Suppressor macrophage treated with lipopolysaccharide for 4 hours (primary cell): ENCODE measurements at regions not wholly inside any gene's neighbourhood (a gene's known extent, or its start where the extent isn't known, plus 50 kb on each side); places are given as distances from the start of the nearest gene placed in this dataset.
"Not testable (repeated sequence)": the region's sequence is repeated elsewhere in the genome, so short reads cannot be mapped to it uniquely, and the experiment has no call there.

Experiments used
- DNase-seq: peaks from one replicate; pipeline ENCODE4 v3.0.0-alpha.2; 2020

DNA sequence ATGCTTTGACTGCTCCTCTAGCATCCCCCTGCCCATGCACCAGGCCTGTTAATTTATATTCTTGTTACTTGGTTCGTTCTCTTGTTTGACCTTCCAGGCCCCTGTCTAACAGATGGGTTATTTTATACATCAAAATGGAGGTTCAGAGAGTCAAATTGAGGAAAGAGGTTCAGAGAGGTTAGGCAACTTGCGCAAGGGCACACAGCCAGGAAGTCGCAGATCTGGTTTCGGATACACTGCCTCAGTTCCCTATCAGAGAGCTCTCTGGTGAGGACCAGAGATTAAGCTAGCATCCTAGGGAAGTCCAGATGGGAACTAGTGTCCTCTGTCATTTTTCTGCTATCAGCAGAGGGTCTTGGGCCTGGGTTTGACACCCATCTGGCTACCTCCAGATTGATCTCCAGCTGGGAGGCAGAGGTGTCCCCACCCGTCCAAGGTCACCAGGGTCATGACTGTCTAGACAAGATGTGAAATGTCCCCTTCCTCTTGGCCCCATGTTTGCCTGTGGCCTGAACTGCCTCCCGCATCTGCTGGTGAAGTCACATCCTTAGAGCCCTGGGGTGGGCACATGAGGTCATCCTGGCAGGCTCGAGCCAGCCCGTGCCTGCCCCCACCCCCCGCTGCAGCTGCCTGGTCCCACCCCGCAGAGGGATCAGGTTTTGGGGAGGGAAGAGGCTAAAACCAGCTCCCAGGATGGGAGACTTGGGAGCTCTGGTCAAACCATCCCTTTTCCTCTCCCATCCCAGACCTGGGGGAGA, 84.3 kb upstream of the NCOR2 start:
- DNase-seq, result peak; percentile 48

DNA sequence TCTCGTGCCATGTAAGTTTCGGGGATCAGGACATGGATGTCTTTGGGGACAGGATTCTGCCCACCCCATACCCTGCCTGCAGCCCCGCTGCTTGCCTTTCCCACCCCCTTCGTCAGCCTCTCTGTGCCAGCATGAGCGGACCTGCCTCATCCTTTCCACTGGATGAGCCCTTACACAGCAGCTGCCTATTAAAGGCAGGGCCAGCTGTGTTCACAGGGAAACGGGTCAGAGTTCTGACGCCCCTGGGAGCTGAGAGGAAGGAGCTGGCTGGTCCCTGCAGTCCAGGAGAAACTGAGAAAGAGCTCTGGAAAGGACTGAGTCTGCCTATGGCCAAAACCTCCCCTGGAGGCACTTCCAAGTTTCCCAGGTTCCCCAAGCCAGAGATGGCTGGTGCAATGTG, 83.5 kb upstream of the NCOR2 start:
- no peak for DNase-seq

DNA sequence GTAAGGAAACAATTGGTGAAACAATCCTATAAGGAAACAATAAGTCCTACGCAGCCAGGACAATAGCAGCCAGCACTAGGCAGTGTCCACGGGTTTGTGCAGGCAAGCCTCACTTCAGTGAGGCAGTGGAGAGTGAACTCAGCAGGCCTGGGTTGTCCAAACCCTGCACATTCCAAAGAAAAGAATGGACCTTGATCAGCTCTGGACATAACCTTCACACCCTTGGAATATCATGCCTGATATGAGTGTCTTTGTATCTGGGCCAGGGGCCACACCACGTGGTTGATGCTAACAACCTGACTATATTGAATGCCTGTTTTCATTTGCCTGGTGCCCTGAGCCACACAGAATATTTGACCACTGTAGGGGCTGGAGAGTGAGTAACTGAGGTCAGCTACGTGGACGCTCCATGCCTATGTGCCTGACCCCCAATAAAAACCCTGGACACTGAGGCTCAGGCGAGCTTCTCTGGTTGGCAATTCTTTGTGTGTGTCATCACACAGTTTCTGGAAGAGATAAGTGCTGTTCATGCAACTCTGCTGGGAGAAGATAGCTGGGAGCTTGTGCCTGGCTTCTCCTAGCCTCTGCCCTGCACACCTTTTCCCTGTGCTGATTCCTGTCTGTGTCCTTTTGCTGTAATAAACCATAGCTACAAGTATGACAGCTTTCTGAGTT, 81.4 kb upstream of the NCOR2 start:
- DNase-seq, result no peak

DNA sequence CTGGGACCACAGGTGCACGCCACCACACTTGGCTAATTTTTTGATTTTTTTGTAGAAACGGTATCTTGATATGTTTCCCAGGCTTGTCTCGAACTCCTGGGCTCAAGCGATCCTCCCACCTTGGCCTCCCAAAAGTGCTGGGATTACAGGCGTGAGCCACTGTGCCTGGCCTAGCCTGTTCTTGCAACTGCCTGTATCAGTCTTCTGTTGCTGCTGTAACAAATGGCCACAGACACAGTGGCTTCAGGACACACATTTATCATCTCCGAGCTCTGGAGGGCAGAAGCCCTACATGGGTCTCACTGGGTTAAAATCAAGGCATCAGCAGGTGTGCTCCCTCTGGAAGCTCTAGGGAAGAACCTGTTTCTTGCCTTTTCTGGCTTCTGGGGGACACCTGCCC, 79.9 kb upstream of the NCOR2 start:
- no peak for DNase-seq

DNA sequence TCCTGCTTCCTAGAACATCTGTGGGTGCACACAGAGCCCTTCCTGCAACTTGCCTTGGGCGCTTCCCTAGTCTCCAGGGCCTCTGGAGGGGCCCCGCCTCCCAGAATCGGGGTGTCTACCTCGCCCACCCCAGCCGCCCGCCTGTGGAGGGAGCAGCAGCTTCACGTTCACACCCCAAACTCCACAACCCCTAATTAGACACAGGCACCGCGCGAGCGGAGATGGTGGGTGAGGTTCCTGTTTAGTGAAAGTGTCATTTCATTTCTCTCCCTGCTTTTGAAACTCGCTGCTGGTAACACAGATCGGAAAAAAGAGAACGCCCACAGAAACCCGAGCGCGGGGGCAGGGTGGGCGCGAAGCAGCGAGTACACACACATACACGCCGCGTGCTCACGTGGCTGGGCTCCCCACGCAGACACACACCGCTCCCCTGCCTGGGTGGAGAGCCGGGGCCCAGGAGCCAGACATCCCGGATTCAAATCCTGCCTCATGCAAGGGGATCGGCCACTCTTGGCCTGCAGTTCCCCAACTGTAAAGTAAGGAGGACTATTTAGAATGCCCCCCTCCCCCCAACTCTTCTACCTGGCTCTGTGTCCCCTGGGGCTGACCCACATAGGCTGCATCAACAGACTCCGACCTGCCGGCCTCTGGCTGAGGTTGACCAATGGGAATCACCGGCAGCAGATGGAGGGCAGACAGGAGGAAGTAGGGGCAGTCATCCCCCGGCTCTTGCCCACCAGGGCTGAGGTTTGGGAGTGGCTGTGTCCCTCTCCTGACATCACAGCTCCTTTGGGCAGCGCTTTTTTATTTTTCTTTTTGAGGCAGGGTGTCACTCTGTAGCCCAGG, 79.2 kb upstream of the NCOR2 start:
- DNase-seq, result peak; percentile 78

DNA sequence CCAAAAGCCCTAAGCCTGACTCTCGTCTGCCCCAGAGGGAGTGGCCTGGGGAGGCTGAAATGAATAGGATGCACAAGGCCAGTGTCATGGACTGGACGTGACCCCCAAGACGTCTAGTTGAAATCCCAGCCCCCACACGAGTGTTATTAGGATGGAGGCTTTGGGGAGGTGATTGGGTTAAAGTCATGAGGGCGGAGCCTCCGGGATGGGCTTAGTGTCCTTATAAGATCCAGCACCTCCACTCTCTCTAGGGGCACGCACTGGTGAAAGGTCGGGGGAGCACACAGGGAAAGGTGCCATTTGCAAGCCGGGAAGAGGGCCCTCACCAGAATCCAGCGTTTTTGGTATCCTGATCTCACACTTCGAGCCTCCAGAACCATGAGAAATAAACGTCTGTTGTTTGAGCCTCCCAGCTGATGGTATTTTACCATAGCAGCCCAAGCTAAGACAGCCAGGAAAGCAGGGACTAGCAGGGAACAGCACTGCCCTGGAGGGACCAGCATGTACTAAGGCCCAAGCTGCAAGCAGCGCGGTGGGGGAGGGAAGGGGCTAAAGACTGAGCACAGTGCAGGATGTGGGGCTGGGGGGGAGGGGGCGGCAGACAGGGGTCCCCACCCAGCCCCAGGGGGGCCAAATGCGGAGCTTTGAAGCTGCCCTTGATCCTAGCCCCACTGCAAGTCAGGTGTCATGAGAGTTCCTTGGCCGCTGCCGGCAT, 78.3 kb upstream of the NCOR2 start:
- DNase-seq, result no peak

DNA sequence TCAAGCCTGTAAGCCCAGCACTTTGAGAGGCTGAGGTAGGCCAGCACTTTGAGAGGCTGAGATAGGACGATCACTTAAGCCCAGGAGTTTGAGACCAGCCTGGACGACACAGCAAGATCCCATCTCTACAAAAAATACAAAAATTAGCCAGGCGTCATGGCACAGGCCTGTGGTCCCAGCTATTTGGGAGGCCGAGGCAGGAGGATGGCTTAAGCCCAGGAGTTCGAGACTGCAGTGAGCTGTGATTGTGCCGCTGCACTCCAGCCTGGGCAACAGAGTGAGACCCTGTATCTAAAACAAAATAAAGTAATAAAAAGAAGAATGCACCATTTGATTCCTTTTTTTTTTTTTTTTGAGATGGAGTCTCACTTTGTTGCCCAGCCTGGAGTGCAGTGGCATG, 76.4 kb upstream of the NCOR2 start:
- not testable (repeated sequence) for DNase-seq

DNA sequence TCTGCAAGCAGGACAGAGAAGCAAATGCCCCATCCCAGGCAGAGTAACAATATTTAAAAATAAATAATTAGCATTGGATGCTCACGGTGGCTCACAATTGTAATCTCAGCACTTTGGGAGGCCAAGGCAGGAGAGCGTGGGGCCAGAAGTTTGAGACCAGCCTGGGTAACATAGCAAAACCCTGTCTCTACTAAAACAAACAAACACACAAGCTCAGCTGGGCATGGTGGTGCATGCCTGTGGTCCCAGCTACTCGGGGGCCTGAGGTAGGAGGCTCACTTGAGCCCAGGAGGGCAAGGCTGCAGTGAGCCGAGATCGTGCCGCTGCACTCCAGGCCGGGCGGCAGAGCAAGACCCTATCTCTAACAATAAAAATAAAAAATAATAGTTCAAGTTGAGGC, 74.7 kb upstream of the NCOR2 start:
- DNase-seq, result no peak

DNA sequence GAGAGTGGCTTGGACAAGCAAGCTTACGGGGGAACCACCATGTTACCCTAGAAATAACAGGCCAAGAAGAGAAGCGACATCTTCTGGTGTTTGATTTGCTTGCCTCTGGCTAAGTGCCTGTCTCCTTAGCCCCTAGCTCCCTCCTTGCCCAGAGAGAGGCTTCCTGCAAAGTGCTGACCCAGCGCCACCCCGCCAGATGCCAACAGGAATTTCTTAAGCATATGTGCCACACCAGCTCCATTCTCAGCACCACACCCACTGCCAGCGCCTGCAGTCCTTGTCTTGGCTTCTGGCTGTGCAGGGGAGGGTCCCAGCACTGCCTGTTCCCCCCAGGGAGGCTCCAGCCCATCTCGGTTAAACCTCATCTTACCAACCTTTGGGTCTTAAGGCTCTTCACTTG, 74.2 kb upstream of the NCOR2 start:
- DNase-seq, result no peak

DNA sequence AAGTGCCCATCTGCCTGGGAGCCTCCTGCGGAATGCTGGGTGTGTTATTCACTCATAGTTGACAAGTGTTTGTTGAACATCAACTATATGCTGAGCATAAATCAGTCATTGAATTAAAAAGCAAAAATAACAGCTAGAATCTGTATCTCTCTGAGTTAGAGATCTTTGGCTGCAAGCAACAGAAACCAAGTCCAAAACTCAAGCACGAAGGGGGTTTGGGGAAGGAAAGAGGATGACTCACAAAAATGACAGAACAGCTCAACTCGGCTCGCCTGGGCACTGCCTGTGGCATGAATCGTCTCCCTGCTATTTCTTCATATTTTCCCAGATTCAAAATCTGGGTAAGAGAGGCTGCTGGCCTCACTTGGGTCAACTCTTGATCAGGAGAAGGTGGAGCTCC, 72.6 kb upstream of the NCOR2 start:
- peak; percentile 92 for DNase-seq

DNA sequence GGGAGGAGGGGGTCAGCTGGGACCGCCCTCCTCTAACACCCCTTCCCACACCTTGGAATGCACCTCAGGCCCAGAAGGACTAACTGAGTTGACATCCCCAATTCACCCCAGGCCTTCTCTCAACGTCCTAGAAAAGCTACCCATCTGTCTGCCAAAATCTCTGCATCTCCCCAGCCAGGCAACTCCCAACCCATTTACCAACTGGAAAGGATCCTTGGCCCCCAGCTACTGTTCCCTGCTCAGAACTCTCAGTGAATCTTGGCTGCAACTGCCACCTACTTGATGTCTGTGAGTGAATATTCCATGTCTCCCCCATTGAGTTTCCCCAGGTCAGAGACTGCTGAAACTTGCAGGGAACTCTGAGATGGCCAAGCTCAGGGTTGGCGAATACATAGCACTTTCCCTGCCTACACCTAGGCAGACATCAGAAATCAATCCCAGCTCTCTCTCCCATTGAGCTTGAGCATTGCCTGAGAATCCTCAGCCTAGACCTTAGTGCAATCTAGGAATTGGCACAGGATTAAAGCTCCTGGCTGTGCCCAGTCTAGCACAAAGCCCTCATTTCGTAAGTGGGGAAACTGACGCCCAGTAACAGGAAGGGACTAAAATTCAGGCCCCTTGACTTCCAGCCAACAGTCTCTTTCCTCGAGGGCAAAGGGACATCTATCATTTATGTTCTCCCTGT, 71.9 kb upstream of the NCOR2 start:
- no peak for DNase-seq

DNA sequence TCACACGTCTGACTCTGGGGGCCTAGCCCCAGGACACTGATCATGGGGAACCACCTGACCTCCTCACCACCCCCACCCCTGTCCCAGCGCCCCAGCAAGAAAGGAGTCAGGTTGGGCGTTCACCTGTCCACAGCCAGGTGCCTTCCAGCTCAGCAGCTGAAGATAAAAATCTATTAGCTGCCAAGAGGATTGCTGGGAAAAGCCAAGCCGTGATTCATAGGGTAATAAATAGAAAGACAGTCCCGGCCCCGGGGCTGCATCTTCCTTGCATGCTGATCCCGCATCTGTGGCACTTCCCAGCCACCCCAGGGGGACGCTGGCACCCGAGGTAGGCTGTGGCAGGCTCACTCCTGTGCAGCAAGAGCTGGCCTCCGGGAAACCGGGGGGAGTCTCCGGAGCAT, 70.2 kb upstream of the NCOR2 start:
- DNase-seq, result no peak

DNA sequence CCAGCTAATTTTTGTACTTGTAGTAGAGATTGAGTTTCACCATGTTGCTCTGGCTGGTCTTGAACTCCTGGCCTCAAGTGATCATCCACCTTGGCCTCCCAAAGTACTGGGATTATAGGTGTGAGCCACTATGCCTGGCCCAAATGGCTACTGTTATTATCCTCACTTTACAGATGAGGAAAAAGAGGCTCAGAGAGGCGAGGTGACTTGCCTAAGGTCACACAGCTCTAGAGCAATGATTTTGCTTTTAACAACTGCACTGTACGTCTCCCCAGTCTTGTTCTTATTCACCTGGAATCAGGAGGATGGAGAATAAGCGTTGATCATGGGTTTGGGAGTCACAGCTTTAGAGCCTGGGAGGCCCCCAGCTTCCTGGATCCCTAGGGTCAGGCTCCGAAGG, 69.8 kb upstream of the NCOR2 start:
- no peak for DNase-seq

DNA sequence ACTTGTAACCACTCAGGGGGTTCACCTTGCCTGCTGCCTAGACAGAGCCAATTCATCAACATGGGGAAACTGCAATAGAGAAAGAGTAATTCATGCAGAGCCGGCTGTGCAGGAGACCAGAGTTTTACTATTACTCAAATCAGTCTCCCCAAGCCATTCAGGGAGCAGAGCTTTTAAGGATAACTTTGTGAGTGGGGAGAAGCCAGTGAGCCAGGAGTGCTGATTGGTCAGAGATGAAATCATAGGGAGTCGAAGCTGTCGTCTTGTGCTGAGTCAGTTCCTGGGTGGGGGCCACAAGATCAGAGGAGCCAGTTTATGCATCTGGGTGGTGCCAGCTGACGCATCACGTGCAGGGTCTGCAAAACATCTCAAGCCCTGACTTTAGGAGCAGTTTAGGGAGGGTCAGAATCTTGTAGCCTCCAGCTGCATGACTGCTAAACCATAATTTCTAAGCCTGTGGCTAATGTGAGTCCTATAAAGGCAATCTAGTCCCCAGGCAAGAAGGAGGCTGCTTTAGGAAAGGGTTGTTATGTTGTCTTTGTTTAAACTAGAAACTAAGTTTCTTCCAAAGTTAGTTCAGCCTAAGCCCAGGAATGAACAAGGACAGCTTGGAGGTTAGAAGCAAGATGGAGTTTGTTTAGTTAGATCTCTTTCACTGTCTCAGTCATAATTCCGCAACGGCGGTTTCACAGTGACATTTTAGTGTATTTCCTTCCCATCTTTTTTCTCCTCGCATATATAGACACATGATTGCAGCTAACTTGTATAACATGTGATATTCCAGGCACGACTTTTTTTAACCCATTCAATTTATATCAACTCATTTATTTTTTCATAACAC, 68.9 kb upstream of the NCOR2 start:
- peak; percentile 69 for DNase-seq

DNA sequence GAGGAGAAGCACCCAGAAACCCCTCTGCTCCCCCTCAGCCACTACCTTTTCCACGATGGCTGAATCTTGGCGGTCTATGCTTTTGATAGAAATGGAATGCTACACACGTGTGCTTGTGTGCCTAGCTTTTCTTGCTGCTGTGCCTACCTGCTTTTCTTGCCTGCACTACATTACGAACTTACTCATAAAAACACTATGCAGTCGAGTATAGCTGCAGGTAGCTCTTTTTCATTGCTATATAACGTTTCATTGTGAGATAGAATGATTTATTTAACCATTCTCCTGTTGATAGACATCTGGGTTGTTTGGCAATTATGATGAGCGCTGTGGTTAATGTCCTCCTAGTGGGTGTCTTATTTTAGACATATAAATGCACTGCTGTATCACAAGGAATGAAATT, 67.9 kb upstream of the NCOR2 start:
- no peak for DNase-seq

DNA sequence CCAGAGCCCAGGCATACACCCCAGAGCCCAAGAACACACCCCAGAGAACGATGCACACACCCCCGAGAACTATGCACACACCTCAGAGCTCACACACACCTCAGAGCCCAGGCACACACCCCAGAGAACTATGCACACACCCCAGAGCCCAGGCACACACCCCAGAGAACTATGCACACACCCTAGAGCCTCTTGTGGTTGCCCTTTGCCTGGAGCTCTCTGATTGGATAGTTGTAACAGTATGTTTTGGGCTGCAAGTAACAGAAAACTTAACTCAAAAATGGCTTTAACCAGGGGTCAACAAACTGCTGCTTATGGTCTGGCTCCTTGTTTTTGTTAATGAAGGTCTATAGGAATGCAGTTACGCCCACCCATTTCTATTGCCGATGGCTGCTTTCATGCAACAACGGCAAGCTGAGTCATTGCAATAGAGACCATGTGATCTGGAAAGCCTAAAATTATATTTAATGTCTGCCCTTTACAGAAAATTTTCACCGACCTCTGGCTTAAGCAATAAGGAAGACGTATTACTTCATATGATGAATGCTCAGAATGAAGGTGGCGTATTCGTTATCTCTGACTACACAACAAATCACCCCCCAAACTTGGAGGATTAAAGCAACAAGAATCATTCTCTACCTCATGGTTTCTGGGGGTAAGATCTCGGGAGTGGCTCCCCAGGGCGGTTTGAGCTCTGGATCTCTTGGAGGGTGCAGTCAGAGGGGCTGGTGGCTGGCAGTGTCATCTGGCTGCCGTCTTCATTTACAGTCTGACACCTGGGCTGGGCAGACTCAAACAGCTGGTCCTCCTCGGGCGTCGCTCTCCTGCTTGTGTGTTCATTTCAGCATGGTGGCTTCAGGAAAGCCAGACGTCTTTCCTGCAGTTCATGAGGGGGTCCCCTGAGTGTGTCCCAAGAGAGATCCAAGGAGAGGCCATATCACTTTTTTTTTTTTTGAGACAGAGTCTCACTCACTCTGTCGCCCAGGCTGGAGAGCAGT, 66.3 kb upstream of the NCOR2 start:
- DNase-seq, result peak; percentile 86

DNA sequence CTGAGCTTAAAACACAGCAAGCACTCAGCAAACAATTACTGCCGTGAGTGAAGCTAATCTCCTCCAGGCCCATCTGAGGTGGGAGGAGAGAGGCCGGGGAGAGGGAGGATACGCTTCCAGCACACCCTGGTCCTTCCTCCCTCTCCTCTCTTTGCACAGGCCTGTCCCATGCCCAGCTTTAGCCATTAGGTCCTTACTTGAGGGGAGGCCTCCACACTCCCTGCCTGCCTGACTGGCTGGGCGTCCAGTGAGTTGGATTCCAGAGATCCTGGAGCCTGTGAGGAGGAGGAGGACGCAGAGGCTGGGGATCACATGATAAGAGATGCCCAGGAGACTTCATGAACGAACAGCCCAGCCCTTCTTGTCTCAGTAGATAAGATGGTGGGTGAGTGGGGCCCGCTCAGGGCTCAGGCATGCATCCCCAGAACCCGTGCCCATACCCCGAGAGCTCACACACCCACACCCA, 65.1 kb upstream of the NCOR2 start:
- no peak for DNase-seq

DNA sequence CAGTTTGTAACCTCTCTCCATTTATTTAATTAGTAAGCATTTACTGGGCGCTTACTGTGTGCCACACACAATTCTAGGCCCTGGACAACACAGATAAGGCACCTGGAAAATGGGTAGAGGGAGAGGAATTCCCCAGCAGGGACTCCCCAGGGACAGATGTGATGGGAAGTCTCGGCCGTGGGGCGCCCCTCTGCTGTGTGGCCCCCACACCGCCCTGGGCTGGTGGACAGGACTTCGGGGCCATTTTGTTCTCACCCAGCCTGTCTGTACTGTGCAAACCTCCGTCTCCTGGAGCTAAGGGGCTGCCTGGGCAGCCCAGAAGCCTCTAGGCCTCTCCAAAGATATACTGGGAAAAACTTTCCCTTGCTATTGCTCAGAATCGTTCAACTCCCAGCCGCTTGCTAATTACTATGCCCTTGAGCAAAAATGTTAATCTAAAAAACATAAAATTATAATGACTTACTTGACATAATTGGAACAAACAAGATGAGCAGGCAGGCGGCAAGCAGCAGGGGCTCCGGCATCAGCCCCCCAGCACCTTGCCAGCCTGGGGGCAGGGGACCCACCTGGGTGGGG, 64.4 kb upstream of the NCOR2 start:
- no peak for DNase-seq

DNA sequence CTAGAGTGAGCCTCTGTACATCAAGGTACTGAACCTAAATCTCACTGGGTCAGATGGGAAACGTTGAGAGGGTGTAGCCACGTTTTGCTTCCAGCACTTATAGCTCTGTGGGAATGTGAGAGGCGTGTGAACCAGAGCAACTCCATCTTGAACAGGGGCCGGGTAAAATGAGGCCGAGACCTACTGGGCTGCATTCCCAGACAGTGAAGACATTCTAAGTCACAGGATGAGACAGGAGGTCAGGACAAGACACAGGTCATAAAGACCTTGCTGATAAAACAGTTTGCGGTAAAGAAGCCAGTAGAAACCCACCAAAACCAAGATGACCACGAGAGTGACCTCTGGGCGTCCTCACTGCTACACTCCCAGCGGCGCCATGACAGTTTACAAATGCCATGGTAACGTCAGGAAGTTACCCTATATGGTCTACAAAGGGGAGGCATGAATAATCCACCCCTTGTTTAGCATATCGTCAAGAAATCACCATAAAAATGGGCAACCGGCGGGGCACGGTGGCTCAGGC, 63.4 kb upstream of the NCOR2 start:
- DNase-seq, result no peak
